ENCODE measurements at regions not wholly inside any gene's neighbourhood (a gene's known extent, or its start where the extent isn't known, plus 50 kb on each side); places are given as distances from the start of the nearest gene placed in this dataset.
"Not testable (repeated sequence)": the region's sequence is repeated elsewhere in the genome, so short reads cannot be mapped to it uniquely, and the experiment has no call there.

DNA sequence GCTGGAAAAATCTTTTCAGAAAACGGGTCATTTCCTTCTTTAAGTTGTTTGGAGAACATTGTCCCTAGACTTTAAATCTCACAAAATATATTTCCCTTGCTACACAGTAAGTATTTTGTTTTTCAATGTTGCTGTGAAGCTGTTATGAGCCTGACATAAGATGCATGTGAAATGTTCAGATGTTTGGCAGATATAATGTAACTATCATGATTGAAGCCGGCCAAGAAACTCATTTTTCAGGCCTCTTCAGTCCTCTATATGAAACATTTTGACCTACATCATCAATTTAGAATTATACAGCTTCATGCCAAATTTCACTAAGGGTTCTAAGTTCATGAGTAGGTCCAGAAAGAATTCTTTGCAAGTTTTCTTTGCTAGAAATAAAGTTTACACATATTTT, 133.8 kb downstream of the JRKL start:
- DNase-seq, result no peak

DNA sequence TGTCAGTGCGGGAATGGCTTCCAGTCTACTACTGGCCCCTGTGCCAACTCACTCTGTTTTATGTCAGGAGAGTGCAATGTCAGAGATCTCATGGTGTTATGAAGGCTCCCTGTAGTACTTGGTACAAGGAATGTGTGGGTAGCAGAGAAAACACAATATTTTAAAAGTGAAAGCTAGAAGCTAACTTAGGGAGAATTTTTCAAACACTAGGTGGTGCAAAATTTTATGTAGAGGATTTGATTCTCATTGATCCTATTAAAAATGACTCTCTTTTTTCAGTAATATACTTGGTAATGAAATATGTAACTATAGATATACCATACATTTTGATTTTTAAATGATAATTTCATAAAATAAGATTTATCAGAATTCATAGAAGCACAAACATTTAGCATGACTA, 134.7 kb downstream of the JRKL start:
- no peak for DNase-seq

DNA sequence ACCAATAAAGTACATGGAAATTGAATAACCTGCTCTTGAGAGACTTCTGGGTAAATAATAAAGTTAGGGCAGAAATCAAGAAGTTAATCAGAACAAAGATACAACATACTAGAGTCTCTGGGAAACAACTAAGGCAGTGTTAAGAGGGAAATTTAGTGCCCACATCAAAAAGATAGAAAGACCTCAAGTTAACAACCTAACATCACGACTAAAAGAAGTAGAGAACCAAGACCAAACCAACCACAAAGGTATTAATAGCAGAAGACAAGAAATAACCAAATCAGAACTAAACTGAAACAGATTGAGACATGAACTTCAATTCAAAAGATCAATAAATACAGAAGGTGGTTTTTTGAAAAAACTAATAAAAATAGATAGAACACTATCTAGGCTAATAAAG, 140.7 kb downstream of the JRKL start:
- DNase-seq, result no peak

DNA sequence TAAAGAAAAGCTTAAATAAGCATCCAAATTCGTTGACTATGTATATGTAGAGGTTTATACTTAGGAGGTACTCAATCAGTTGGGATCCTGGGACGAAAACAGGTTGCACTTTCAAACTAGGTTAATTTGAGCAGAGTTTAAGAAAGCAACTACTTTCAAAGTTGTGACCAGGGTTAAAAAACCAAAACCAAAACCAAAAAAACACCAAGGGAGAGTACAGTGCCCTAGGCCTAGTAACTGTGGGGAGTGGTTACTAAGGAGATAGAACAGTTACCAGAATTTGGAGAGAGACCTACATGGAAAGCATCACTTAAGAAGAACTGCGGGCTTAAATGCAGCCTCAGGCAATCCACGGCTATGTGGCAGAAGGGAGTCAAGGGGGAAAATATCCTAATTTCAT, 148.3 kb downstream of the JRKL start:
- DNase-seq, result no peak

DNA sequence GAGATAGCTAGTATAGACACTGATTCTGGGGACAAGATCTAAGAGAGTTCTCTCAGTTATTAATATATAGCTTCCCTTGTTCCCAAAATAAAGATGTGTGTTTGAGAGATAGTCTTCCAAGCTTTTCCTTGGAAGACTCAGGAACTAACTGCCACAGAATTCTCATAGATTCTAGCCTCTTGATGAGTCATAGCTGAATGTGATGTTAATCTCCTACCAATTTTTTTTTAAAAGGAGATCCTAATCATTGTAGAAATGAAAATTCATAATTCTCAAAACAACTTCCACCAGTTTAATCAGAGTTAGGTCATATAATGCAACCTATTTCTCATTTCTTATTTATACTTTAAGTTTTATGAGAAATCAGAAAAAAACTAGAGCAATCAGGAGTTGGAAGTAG, 148.8 kb downstream of the JRKL start:
- DNase-seq, result no peak

DNA sequence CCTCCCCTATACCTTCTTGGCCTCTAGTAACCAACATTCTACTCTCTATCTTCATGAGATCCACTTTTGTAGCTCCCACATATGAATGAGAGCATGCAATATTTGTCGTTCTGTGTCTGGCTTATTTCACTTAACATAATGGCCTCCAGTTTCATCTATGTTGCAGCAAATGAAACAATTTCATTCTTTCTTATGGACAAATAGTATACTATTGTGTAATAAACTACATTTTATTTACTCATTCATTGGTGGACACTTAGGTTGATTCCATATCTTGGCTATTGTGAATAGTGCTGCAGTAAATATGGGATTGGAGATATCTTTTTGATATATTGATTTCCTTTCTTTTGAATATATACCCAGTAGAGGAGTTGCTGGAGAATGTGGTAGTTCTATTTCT, 151.1 kb downstream of the JRKL start:
- DNase-seq, result no peak

DNA sequence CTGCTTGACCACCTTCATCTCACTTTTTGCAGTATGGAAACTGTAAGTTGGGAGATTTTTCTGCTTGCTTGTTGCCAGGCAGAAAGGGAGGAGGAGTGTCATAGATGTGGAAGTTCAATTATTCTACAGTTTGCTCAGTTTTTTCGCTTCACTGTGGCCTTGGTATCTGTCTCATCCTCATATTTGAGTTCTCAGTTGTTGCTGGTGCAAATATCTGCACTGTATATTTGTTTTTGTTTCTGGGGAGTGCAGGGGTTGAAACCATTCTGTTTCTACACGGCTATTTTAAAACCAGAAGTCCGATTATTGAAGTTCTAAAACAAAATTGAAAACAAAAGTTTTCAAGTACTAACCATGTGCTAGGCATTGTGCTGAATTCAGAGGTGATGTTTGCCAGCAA, 153.4 kb downstream of the JRKL start:
- DNase-seq, result no peak

DNA sequence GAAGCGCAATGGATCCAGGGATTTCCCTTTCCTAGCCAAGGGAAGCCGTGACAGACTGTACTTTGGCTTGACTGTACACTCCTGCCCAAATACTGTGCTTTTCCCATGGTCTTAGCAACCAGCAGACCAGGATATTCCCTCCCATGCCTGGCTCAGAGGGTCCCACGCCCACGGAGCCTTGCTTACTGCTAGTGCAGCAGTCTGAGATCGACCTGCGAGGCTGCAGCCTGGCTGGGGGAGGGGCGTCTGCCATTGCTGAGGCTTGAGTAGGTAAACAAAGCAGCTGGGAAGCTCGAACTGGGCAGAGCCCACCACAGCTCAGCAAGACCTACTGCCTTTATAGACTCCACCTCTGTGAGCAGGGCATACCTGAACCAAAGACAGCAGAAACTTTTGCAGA, 155.4 kb downstream of the JRKL start:
- not testable (repeated sequence) for DNase-seq

DNA sequence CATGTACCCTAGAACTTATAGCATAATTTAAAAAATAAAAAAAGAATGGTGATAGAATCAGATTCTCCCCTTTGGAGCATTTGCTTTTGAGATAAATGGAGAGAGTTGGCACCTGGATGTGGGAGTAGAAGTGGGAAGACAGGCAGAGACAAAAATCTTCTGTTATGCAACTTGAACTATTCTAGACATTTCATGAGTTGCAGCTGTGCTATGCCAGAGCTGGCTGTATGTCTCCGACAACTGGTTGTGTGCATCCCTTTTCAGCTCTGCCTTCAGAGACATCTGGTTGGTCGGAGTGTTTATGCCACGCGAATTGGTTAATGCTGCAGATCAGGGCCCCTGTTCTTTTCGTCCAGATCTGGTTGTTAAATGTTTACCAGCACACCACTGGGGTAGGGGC, 161.3 kb downstream of the JRKL start:
- DNase-seq, result no peak

DNA sequence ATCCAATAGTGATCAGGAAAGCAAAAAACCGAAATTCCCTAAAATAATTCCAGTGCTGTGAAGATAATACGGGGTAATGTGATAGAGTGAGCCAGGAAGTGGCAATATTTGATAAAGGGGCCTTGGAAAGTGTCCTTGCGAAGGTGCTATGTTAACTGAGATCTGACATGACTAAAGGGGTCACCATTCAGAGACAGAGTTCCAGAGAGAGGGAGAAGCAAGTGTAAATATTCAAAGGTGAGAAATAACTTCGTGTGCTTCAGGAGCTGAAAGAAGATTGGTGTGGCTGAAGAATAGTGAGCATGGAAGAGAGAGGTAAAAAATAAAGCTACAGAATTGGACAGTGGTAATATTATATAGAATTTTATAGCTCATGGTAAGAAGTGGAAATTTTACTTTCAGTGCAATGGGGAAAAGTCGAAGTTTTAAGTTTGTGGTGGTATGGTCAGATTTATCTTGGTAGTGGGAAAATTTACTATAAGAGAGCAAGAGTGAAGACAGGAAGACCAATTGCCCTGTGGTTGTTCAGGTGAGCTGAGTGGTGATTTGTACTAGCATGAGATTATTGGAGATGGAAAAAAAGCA, 164.5 kb downstream of the JRKL start:
- DNase-seq, result no peak

DNA sequence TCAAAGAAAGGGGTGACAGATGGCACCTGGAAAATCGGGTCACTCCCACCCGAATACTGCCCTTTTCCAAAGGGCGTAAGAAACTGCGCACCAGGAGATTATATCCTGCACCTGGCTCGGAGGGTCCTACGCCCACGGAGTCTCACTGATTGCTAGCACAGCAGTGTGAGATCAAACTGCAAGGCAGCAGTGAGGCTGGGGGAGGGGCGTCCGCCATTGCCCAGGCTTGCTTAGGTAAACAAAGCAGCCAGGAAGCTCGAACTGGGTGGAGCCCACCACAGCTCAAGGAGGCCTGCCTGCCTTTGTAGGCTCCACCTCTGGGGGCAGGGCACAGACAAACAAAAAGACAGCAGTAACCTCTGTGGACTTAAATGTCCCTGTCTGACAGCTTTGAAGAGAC, 166.0 kb downstream of the JRKL start:
- DNase-seq, result not testable (repeated sequence)

DNA sequence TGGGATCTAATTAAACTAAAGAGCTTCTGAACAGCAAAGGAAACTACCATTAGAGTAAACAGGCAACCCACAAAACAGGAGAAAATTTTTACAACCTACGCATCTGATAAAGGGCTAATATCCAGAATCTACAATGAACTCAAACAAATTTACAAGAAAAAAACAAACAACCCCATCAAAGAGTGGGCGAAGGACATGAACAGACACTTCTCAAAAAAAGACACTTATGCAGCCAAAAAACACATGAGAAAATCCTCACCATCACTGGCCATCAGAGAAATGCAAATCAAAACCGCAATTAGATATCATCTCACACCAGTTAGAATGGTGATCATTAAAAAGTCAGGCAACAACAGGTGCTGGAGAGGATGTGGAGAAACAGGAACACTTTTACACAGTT, 170.9 kb downstream of the JRKL start:
- DNase-seq, result not testable (repeated sequence)

DNA sequence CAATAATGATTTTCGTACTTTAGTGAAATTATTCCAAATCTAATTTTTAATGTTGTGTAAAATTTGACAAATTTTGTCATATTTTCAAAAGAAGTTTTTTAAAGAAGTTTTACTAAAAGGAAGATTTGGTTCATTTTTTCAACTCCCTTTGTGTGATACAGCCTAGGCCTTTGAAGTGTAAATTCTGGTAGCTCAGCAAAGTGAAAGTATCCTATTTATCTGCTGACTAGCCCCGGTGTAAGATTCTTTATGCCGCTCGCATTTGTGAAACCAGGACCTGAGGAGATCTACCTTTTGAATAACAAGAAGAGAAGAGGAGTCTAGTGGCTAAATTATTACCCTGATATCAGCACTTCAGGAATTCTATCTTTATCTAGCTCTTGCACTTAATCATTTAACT, 177.4 kb downstream of the JRKL start:
- DNase-seq, result no peak

DNA sequence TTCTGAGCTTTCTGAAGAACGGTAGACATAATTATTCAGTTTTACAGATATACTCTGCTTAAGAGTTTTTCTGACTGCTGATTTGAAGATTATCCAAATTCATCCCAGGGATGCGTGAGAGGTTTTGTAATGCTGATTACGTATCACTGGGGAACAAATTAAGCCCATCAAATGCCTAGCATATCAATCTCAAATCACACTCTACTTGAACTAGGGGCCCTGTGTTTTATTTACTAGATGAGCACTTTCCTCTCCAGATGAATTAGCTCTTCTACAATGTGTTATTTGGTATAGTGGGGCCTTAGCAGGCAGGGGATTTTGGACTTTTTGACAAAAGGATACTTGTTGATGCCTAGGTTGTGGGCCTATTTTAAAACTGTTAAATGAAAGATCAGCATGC, 177.9 kb downstream of the JRKL start:
- no peak for DNase-seq

DNA sequence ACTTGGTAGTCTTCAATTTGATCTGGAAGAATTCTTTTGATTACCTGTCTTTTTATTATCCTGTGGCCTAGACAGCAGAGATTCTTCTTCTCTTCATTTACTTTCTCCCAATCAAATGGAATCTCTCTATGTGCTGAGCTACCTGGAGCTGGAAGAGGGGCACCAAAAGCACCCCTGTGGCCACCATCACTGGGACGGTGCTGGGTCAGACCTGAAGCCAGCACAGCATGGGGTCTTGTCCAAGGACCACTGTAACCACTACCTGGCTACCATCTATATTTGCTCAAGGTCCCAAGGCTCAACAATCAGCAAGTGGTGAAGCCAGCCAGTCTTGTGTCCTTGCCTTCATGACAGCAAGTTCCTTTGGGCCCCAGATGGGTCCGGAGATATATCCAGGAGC, 186.6 kb downstream of the JRKL start:
- DNase-seq, result no peak

DNA sequence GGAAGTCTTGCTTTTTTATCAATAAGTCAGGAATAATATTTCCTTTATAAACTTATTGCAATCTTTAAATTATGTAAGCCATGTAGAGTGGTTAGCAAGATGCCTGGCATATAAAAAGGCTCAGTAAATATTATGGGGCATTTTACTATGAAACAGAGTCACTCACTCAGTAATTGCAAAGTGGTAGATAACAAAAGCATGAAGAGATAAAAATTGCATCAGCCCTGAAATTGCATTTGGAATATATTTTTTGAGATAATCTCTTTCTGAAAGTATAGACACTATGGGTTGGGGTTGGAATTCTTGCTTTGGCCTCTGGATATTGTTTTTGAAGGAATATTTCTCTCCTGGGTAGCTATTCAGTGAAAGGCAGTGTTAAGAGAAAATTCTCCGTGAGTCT, 188.6 kb downstream of the JRKL start:
- no peak for DNase-seq

DNA sequence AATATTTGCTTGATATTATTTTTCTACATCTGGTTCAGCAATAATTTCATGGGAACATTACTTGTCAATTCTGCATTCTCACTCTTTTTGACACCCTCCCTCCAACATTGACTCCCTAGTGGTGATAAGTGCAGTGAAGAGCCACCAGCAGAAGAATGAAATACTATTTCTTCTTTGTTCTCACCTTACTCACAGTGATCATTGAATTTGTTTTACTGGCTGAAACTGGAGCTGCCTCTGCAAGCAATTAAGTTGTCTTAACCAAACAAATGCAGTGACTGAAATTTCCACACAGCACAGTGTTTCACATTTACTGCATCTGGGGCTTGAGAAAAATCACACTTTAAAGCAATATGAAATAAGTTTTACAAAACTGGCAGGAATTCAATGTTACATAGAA, 189.8 kb downstream of the JRKL start:
- DNase-seq, result no peak

DNA sequence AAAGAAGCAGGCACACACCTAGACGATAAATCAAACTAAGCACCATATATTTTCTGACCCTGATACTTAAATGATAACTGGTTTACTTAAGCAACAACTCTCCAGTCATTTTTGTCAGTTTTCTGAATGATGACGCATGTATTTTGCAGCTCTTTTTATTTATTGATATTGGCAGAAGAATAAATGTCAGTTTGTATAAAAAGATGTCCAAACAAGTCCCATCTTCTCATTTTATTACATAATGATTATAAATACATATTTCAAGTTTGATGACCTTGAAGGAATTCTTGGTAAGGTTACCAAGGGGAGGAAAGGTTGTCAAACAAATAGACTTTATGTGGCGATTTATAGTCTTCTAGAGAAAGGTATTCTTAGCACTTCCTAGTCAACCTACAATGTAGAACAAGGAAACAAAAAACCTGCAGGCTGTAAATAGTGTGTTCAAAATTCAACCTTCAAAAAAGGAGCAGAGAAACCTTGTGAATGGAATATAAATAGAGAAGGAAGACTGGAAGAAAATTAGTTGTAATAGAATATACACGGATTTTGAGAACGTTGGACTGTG, 190.7 kb downstream of the JRKL start:
- no peak for DNase-seq

DNA sequence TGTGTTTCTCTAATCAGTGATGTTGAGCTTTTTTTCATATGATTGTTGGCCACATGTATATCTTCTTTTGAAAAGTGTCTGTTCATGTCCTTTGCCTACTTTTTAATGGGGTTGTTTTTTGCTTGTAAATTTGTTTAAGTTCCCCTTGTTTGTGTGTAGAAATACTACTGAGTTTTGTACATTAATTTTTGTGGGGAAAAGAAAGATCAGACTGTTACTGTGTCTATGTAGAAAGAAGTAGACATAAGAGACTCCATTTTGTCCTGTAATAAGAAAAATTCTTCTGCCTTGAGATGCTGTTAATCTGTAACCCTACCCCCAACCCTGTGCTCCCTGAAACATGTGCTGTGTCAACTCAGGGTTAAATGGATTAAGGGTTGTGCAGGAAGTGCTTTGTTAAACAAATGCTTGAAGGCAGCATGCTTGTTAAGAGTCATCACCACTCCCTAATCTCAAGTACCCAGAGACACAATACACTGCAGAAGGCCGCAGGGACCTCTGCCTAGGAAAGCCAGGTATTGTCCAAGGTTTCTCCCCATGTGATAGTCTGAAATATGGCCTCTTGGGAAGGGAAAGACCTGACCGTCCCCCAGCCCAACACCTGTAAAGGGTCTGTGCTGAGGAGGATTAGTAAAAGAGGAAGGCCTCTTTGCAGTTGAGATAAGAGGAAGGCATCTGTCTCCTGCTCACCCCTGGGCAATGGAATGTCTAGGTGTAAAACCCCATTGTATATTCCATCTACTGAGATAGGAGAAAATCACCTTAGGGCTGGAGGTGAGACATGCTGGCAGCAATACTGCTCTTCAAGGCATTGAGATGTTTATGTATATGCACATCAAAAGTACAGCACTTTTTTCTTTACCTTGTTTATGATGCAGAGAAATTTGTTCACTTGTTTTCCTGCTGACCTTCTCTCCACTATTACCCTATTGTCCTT, 196.4 kb downstream of the JRKL start:
- not testable (repeated sequence) for DNase-seq

DNA sequence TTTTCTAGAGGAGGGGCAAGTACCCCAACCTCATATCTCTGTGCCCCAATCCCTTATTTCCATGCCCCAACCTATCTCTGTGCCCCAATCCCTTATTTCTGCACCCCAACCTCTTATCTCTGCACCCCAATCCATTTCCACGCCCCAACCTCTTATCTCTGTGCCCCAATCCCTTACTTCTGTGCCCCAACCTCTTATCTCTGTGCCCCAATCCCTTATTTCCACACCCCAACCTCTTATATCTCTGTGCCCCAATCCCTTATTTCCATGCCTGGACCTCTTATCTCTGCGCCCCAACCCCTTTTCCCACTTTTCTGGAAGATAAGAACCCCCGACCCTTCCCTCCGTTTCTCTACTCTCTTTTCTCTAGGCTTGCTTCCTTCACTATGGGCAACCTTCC, 199.0 kb downstream of the JRKL start:
- DNase-seq, result not testable (repeated sequence)

DNA sequence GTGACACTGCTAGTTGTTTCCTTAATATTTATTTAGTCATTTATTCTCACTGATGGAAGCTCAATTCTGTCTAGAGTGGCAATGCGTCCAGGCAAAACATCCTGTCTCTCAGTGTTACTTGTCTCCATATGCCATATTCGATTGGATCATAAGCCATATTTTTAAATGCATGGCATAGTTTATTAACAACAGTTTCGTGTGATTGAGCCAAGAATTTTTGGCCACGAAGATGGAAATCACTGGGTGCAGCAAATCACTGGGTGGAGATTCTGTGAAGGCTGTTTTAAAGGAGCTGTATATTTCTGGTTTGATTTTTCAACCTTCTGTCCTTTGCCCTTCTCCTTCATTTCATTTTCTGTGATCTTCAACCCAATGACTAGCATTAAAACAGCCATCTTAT, 205.2 kb downstream of the JRKL start:
- DNase-seq, result no peak

DNA sequence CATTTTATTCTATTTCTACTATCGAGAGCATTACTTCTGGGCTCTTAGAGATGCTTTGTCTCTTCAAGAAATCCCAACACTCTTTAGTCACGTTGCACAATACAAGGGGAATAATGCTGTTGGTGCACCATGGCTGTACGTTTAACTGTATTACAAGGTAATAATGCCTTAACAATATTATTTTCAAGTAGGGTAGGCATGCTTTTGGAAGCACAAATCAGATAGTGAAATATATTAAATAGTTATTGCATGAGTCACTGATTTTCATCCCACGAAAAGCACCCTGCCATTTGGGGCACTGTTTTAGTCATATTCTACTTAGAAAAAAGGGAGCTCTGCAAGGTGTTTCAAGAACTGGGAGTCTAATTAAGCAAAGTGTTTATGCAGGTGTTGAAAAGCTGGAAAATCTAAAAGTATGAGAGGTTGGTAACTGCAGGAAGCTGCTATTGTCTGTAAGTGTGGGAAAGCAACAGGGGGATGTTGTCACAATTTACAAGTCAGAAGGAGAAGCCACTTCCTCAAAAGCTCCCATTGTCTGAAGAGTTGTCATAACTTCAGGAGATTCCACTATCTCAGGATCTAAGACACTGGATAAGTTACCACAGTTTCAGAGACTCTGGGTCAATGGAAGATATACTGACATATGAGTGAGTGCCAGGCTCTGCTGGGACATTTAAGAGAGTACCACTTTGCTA, 218.2 kb downstream of the JRKL start:
- DNase-seq, result no peak

DNA sequence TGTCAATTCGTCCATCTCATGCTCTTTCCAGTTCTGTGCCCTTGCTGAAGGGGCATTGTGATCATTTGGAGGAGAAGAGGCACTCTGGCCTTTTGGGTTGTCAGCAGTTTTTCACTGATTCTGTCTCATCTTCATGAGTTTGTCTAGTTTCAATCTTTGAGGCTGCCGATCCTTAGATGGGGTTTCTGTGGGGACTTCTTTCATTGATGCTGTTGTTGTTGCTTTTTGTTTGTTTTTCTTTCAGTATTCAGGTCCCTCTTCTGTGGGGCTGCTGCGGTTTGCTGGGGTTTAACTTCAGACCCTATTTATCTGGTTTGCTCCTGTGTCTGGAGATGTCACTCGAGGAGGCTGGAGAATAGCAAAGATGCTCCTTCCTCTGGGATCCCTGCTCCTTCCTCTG, 224.3 kb downstream of the JRKL start:
- DNase-seq, result no peak

DNA sequence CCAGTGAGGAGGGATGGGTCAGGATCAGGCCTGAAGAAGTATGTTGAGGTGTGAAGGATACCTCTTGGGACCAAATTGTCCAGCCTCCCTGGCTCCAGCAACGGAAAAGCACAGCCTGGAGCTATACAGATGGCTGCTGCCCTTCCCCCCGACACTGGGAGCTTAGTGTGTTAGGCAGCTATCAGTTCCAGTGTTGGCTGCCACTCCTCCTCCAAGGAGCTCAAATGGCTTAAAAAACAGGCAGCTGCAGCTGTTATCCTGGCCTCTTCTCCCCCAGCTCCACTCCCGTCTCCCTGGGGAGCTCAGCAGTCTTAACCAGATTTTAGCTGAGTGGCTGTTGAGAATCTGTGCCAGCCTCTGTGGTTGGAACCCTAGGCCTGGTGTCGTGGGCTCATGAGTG, 225.0 kb downstream of the JRKL start:
- DNase-seq, result peak; percentile 0
